Thoracic aorta (tissue), 2 donors: ENCODE measurements at regions not wholly inside any gene's neighbourhood (a gene's known extent, or its start where the extent isn't known, plus 50 kb on each side); places are given as distances from the start of the nearest gene placed in this dataset.

ENCODE experiments used
- ATAC-seq: fragments of 150-250 bp; one replicate; pipeline ENCODE4 v1.8.0; 2017; ENCODE audit warnings: low read depth; ENCODE audit not compliant: insufficient number of reproducible peaks, low FRiP score
- DNase-seq: peaks from one replicate; pipeline ENCODE4 v3.0.0-alpha.2; 2020; ENCODE audit warnings: low spot score
- H3K27ac ChIP-seq, 2 donors: fragments of 200-600 bp; sonication (generic); 1 replicate in 1 of 2; 2 replicates in 1 of 2; pipeline ENCODE4 v1.5.1; 2016; ENCODE audit warnings: mild to moderate bottlenecking in 2 of 2, moderate library complexity in 2 of 2
- H3K27me3 ChIP-seq: fragments of 200-600 bp; sonication (generic); replicated peaks from 2 replicates; pipeline ENCODE4 v1.6.0; 2016; ENCODE audit warnings: mild to moderate bottlenecking; ENCODE audit not compliant: insufficient read depth
- H3K36me3 ChIP-seq: fragments of 200-600 bp; sonication (generic); one replicate; pipeline ENCODE4 v1.5.1; 2016
- H3K4me1 ChIP-seq, 2 donors: fragments of 200-600 bp; sonication (generic); 1 replicate in 1 of 2; 2 replicates in 1 of 2; pipeline versions ENCODE4 v1.5.1 to v1.6.0; 2016; ENCODE audit warnings: low read depth in 2 of 2, mild to moderate bottlenecking in 1 of 2; ENCODE audit not compliant: control insufficient read depth in 1 of 2
- H3K4me3 ChIP-seq: fragments of 200-600 bp; sonication (generic); 2 replicates; pipeline ENCODE4 v1.5.1; 2016; ENCODE audit warnings: mild to moderate bottlenecking
- H3K9me3 ChIP-seq: fragments of 200-600 bp; sonication (generic); 2 replicates; pipeline ENCODE4 v1.5.1; 2016
- TF ChIP-seq, protein P1 (sequence below): fragments of 200-600 bp; sonication (generic); IDR thresholded peaks from one replicate; pipeline ENCODE4 v1.5.1; 2019; ENCODE audit warnings: antibody characterized with exemption

DNA sequence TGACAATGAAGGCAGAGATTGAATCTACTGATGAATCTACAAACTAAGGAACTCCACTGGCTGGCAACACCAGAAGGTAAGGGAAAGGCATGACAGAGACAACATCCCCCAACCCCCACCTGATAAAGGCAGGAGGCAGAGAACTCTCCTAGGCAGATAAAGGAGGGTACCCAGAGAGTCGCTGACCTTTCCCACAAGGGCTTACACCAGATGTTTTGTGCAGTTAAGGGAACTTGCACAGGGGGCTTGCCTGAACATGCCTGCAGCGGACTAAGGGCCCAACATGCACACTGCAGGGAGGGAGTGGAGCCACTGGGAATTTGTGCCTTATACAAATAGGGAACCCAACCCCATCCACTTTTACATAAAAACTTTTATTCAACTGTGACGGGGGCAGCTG, 1996.9 kb upstream of the RAG2 start:
- ATAC-seq: no peak
- Histone ChIP-seq H3K4me3 (no peak overlapping the region), H3K9me3 (no peaks in the 10 kb centered on the region), H3K27ac (no peak overlapping the region), H3K4me1 (no peaks in the 10 kb centered on the region), H3K27me3 (no peaks in the 10 kb centered on the region), H3K36me3 (no peaks in the 10 kb centered on the region)
- TF ChIP-seq, protein P1, sequence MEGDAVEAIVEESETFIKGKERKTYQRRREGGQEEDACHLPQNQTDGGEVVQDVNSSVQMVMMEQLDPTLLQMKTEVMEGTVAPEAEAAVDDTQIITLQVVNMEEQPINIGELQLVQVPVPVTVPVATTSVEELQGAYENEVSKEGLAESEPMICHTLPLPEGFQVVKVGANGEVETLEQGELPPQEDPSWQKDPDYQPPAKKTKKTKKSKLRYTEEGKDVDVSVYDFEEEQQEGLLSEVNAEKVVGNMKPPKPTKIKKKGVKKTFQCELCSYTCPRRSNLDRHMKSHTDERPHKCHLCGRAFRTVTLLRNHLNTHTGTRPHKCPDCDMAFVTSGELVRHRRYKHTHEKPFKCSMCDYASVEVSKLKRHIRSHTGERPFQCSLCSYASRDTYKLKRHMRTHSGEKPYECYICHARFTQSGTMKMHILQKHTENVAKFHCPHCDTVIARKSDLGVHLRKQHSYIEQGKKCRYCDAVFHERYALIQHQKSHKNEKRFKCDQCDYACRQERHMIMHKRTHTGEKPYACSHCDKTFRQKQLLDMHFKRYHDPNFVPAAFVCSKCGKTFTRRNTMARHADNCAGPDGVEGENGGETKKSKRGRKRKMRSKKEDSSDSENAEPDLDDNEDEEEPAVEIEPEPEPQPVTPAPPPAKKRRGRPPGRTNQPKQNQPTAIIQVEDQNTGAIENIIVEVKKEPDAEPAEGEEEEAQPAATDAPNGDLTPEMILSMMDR: no peak
- DNase-seq: no peak

DNA sequence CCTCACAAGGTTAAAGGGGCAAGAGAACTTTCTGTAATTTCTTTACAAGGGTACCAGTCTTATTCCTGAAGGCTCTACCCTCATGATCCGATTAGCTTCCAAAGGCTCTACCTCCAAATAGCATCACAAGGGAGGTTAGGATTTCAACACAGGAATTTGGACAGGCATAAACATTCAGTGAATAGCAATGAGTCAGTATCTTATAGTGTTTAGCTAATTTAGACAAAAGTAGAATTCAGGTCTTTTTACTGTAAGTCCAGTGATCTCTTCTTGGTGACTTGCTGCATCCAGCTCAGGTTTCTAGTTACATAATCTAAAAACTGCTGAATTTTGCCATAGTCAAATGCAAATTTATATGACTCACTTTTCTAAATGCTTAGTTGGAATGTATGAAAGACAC, 1995.6 kb upstream of the RAG2 start:
- no peaks in the 10 kb centered on the region for H3K4me1 ChIP-seq
- H3K4me3 ChIP-seq: no peak overlapping the region
- ATAC-seq: no peak
- H3K36me3 ChIP-seq: no peaks in the 10 kb centered on the region
- H3K27ac ChIP-seq: no peak overlapping the region
- no peaks in the 10 kb centered on the region for H3K9me3 ChIP-seq
- DNase-seq: no peak
- TF ChIP-seq, protein P1: no peak
- no peaks in the 10 kb centered on the region for H3K27me3 ChIP-seq

DNA sequence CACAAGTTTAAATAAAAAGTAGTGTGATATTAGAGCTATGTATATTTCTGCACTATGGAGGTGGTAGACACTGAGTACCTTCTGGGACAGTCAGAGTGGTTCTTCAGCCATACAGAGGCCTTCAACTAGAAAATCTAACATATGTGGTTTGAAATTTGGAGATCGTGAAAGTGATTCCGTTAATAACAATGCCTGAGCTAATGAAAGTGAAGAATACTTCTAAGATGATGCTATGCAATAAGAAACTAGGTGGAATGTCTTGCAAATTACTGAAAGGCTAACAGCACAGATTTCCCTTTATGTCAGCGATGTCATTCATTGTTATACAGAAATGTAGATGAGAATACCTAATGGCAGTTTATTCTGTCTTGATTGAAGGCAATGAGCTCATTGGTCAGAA, 1984.7 kb upstream of the RAG2 start:
- DNase-seq: no peak
- H3K36me3 ChIP-seq: no peaks in the 10 kb centered on the region
- peaks cover 8% of the 10 kb centered on the region for H3K9me3 ChIP-seq
- no peaks in the 10 kb centered on the region for H3K4me1 ChIP-seq
- TF ChIP-seq, protein P1: no peak
- H3K4me3 ChIP-seq: no peak overlapping the region
- no peak overlapping the region for H3K27ac ChIP-seq
- no peak for ATAC-seq
- H3K27me3 ChIP-seq: no peaks in the 10 kb centered on the region

DNA sequence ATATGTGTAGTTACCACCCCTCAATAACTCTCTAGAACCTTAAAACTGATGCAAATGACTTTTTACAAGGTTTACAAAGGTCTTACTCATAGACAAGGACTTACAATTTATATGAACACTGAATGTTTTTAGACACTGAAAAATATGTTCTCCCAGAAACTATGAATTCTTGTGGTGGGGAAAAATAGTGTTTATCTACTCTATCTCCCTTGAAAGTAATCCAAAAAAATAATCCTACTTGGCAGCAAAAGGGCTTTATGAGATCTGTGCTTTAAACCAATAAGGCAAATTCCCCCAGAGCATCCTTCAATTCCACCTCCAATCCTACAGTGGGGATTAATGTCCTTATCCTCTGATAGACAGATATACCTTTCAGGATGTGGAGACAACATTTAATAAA, 1984.1 kb upstream of the RAG2 start:
- Histone ChIP-seq H3K4me3 (no peak overlapping the region), H3K4me1 (no peaks in the 10 kb centered on the region), H3K27ac (no peak overlapping the region), H3K36me3 (no peaks in the 10 kb centered on the region), H3K9me3 (peaks cover 14% of the 10 kb centered on the region), H3K27me3 (no peaks in the 10 kb centered on the region)
- TF ChIP-seq, protein P1: no peak
- no peak for ATAC-seq
- no peak for DNase-seq

DNA sequence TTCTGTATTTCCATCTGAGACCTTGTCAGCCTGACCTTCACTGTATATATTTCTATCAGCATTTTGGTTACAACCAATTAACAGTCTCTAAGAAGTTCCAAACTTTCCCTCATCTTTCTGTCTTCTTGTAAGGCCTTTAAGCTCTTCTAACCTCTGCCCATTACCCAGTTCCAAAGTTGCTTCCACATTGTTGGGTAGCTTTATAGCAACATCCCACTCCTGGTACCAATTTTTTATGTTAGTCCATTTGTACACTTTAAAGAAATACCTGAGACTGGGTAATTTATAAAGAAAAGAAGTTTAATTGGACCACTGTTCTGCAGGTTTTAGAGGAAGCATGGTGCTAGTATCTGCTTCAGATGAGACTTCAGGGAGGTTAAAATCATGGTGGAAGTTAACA, 1979.7 kb upstream of the RAG2 start:
- H3K4me1 ChIP-seq: no peaks in the 10 kb centered on the region
- TF ChIP-seq, protein P1: no peak
- H3K27ac ChIP-seq: no peak overlapping the region
- no peak for ATAC-seq
- no peak for DNase-seq
- H3K36me3 ChIP-seq: no peaks in the 10 kb centered on the region
- H3K27me3 ChIP-seq: no peaks in the 10 kb centered on the region
- peaks cover 18% of the 10 kb centered on the region for H3K9me3 ChIP-seq
- H3K4me3 ChIP-seq: no peak overlapping the region
